T-helper 1 cell (primary cell): ENCODE measurements at regions not wholly inside any gene's neighbourhood (a gene's known extent, or its start where the extent isn't known, plus 50 kb on each side); places are given as distances from the start of the nearest gene placed in this dataset.

Experiments used
- DNase-seq, 5 donors: peaks; one replicate each; pipeline ENCODE4 v3.0.0-alpha.2; 2012 to 2020

DNA sequence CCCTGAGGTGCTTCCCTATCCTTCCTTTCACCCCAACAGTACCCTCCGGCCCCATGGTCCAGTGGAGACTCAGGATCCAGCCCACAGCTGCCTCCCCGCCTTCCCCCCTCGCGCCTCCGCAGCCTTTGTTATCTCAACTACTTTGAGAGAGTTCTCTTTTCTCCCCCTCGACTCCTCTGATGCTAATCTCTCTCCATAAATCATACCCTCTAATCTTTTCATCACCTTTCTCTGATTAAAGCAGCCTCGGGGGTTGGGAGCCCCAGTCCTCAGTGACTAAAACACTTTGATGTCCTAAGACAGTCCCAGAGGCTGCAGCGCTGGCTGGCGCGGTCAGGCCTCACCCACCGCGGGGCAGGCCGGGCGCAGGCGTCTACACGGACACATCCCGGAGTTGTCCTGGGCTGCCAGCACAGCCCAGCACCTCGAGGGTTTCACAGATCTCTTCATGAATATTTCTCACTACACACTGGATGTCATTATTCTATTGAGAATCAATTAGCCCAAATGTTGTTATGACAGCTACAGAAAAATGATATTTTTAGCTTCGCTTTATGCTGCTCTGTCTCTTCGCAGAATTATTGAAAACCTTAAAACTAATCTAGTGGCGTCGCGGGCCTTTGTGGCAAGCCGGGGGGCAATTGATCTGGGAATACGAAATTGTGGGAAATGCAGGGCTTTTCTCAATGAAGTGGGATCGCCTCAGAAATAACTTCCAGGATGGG lies 289.5 kb downstream of the RRAGC start:
- DNase-seq, result no peak

DNA sequence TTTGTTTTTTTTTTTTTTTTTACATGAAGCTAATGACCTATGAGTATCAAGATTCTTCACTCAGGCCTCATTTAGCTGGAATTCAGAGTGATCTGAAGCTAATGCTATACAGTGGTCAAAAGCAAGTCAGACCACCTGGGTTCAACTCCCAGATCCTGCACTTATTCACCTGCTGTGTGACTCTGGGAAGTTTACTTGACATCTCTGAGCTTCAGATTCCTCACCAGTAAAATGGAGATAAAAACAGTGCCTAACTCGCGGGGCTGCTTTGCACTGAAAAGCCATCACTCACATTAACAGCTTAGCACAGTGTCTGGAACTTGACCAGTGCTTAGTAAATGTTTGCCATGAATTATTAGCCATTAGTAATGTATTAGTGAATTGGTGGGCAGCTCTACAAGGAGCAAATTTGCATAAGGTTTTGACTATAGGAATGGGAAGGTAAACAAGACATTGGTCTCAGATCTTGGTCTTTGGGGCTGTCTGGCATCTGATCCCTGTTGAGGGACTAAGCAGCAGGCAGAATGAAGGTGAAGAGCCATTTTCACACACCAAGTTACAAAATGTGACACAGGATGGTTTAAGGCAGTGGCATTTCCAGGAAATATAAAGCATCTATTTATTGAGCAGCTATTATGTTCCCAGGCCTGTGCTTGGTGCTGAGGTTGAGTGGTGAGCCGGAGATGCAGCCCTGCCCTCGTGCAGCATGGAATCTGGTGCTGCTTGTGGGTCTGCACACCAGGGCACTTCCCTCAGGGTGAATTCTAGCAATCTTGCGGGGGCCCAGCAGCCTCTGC lies 291.3 kb downstream of the RRAGC start:
- no peak for DNase-seq

DNA sequence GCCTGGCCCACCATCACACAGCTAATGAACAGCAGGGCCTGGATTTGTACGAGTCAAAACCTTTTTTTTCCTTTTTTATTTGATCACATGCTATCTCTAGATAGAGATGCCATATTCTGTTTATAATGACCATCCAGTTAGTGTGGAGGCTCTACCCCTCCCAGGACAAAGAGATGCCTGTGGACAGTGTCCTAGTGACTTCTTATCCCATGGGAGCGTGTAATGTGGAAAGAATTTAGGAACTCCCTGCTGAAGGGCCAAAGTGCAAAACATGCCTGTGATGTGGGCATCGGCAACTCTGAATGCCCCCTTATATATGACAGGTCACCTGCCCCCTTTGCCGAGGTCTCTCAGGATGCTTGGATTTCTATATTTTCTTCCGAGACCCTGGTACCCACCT lies 292.2 kb downstream of the RRAGC start:
- DNase-seq, result no peak

DNA sequence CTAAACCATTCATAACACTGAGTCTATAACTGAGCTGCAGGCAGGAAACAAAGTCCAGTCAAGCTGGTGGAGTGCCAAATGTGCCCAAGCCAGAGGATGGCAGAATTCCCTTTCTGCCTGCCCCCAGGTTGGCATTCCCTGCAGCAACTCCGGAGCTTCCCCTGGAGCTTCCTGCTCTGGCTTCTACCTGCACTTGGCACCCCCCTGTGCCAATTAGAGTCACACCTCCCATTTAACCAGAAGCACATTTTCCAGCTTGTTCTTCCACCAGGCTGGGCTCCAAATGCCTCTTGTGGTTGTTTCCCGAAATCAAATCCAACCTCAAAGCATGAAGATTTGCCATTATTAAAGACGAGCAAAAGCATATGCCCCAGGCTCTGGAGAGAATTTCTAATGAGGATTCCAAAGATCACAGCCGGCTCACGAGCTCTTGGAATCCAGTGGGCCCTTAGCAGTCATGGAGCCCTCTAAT lies 294.5 kb downstream of the RRAGC start:
- DNase-seq, result no peak

- no peak for DNase-seq
Observed at GRCh38 chr1:38563942-38564735, 295.4 kb downstream of the RRAGC start.

GRCh38 chr1:38561725-38562124 lies 297.8 kb downstream of the RRAGC start:
- no peak for DNase-seq

DNA sequence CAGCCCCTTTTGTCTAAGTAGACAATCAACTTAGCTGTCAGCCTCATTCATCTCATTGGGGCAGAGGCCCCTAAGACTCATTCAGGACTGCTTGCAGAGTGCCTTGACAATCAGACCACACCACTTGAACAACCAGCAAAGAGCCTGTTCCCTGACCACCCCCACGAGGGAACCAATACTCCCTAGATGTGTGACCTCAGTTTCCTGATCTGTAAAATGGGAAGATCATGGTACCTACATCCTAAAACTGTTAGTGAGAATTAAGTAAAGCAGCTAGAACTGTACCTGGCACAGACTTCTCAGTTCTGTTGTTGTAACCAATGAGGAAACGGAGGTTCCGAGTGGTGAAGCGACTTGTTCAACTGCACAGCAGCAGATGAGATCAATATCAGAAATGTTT lies 298.5 kb downstream of the RRAGC start:
- DNase-seq, result no peak

DNA sequence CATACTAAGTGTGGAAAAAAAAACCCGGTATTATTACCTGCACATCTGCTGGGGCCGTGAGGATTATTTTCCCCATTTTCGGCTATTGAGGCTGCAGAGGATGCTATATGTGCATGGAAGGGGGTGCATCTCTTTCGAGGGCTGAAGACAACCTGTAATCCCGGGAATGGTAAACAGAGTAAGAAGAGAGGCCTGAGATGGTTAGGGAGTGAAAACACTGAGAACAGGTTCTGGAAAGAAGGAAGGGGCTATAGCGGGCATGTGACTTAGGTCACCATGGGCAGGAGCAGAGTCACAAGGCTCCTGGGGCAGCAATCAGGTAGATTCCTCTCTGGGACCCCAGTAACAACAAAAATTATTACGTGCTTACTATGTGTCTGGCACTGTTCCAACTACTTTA lies 299.1 kb downstream of the RRAGC start:
- DNase-seq, result no peak

DNA sequence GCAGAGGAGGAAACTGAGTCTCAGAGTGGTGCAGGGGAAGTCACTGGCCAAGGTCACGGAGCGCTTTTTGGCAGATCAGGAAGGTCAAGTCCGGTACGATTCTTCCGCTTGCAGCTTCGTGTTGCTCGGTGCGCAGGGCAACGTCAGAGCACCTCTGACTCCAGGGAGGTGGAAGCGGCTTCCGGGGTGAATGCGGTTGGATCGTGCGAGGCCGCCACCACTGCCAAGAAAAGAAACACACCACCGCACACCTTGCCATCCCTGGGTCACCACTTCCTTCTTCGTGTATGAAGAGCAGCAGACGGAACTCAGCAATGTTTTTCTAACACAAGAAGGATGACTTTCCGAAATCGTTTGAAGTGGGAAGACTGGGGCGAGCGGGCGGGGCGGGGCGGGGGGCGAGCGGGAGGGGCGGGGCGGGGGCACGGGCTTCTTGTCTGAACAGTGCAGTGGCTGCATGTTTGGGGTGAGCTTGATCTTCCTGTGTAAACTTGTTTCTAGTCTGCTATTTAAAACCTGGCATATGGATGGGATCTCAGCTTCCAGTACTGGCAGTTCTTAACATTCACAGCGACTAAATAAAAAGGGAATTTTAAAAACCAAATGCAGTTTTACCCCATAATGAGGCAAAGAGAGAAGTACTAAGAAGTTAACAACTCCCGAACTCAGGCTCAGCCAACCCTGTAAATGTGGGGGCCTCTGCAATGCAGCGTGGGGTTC lies 300.0 kb downstream of the RRAGC start:
- peak; percentile 57 to 94 (median 72) for DNase-seq

GRCh38 chr1:38558500-38559445 lies 300.8 kb downstream of the RRAGC start:
- DNase-seq, result no peak

GRCh38 chr1:38558055-38558454 lies 301.5 kb downstream of the RRAGC start:
- DNase-seq, result no peak

DNA sequence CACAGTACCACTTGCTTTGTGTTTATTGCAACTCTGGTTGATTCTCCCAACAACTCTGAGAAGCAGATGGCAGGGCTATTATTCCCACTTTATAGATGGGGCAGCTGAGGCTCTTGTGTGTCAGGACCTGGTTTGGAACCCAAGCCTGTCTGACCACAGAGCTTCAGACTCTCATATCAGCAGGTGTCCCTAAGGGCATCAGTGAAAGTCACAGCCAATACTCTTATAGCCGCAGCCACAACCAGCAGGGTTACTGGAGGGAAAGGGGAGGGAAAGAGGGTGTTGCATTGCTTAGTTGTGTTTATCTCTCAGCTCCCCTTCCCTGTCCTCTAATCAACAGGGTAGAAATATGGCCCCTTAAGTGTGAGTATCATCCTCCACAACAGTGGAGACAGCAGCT lies 304.0 kb downstream of the RRAGC start:
- no peak for DNase-seq

DNA sequence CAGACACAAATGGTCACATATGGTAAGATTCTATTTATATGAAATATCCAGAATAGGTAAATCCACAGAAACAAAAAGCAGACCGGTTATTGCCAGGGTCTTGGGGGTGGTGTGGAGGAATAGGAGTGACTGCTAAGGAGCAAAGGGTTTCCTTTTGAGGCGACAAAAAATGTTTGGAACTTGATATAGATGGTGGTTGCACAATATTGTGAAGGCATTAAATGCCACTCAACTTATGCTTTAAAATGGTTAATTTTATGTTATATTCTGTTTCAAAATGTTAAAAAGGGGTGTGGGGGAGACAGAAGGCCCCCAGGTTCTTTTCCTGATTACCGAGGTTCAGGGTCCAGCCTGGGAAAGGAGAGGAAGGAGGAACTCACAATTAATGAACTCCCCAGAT lies 304.4 kb downstream of the RRAGC start:
- no peak for DNase-seq

- no peak for DNase-seq
Observed at GRCh38 chr1:38551318-38552307, 308.0 kb downstream of the RRAGC start.

GRCh38 chr1:38549191-38549590 lies 310.4 kb downstream of the RRAGC start:
- no peak for DNase-seq

DNA sequence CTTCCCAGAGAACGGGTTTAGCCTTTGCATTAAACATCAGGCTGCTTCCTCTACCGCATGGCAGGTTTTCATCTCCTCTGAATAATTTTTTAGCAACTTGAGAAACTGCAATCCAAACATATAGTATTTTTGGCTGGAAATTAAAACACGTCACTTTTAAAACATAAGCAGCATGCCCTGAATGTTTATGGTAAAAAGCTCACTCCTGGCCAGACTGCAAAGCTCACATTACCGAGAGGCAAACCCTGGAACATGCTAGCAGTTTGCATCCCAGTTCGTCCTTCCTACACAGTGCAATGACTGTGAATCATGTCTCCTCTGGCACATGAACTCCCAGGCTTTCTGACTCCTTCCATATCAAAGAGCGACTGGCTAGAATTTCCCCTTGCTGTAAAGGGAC lies 312.3 kb downstream of the RRAGC start:
- no peak for DNase-seq

DNA sequence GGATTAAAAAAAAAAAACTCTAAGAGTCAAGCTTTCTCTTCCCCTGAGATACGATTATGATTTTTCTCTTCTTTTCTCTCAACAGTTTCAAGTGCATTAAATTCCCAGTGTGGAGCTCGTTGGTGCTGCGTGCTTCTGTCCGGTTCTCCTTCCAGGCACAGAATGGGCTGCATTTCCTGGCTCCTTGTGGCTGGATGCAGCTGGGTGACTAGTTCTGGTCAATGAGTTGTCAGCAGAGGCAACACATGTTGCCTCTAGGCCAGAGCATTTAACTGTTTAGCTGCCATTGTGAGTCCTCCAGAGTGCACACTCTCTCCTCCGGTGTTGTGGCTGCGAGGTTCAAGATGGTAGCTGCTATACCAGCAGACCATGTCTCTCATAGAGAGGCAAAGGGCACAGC lies 312.9 kb downstream of the RRAGC start:
- DNase-seq, result no peak

DNA sequence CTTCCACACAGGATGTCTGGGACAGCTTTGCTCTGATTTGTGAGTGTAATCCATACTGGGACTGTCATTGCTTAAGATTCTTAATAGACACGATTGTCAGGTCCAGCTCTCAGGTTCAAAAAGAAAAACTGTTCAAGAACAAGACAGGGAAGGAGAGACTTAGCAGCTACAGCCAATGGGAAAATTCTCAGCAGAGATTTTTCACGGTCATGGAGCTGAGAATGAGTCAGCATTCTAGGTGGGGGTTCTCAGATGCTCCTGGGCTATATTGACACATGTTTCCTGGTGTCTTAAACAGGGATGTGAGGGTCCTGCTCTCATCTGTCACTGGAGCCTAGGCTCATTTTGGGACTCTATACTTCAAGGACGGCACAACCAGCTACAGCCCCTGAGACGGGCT lies 318.3 kb downstream of the RRAGC start:
- no peak for DNase-seq

DNA sequence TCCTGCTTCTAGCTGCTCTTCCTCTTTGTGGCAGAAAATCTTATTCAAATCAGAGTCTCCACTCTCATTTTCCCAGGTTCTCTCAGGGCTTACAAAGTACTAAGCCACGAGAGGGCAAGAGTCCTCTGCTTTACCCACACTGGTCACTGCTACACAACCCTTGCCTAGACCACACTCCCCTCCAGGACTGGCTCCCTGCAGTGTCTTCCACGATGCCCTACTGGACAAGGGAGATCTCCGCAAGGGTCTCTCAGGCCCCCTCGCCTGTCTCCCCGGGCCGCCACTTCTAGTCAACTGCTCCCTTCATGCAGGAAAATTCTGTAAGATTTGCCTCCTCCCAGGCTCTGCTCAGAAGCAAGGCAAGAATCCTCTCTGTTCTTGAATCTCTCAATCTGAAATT lies 319.6 kb downstream of the RRAGC start:
- no peak for DNase-seq

GRCh38 chr1:38538834-38539233 lies 320.7 kb downstream of the RRAGC start:
- no peak for DNase-seq
